Brain microvascular endothelial cell (primary cell): ENCODE measurements at regions not wholly inside any gene's neighbourhood (a gene's known extent, or its start where the extent isn't known, plus 50 kb on each side); places are given as distances from the start of the nearest gene placed in this dataset.

Experiments
- DNase-seq: peaks from one replicate; pipeline ENCODE4 v3.0.0-alpha.2; 2020
- H3K27ac ChIP-seq: fragments of 250-450 bp; sonication (Bioruptor Pico); 2 replicates; pipeline ENCODE4 v1.5.1; 2020; ENCODE audit warnings: mild to moderate bottlenecking, moderate library complexity
- H3K27me3 ChIP-seq: fragments of 250-450 bp; sonication (Bioruptor Pico); replicated peaks from 2 replicates; pipeline ENCODE4 v1.5.1; 2020; ENCODE audit warnings: mild to moderate bottlenecking
- H3K36me3 ChIP-seq: fragments of 250-450 bp; sonication (Bioruptor Pico); replicated peaks from 2 replicates; pipeline ENCODE4 v1.5.1; 2020; ENCODE audit warnings: mild to moderate bottlenecking
- H3K4me3 ChIP-seq: 2 replicates; pipeline ENCODE4 v1.5.1; 2011; ENCODE audit warnings: low read depth, mild to moderate bottlenecking, control low read depth, low read length, moderate library complexity
- in situ Hi-C: cut with HindIII; loops from 2 replicates; pipeline ENCODE4 v1.10.0; 2017; ENCODE audit warnings: low sequenced_read_pairs, low pct_ligation_motif_present
- TF ChIP-seq, protein P1 (sequence below): IDR thresholded peaks from 2 replicates; pipeline ENCODE4 v1.5.1; 2011; ENCODE audit warnings: low read depth, mild to moderate bottlenecking, moderate library complexity, low read length, control low read depth, inconsistent platforms; ENCODE audit errors: missing control alignments

DNA sequence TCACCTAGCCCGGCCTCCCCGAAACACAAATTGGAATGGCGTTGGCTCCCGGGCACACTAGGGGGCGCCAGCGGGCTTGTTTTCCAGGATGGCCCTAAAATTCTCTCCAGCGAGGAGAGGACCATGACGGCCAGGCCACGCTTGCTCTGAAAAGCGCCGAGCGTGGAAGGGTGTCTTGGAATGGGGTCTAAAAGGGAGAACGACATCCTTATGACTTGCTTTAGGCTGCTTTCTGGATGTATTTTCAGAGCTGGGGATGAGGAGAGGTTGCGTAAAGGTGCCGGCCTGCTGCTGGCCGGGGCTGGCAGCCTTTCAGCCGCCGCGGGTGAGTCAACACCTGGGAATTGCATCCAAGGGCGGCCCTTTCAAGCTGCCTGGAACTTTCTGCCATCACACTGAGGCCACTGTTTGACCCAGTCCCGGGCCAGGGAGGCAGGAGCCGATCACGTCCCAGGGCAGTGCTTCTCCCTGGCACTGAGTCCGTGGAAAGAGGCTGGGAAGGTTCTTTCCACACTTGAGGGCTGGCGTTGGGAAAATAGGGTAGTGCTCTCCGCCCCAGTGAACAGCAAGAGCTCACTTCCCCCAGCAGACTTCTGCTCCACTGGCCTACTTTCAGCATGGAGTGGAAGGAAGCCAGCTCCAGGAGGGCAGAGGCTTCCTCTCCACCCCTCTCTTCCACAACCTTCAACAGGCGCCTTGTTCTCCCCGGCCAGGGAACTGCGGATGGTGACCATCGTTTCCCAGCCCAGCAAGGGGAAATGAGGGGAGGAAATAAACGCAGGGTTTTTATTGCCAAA lies 216.2 kb downstream of the TTC8 start:
- DNase-seq = peak; percentile 83
- H3K27me3 ChIP-seq = no peaks in the 10 kb centered on the region
- TF ChIP-seq, protein P1, sequence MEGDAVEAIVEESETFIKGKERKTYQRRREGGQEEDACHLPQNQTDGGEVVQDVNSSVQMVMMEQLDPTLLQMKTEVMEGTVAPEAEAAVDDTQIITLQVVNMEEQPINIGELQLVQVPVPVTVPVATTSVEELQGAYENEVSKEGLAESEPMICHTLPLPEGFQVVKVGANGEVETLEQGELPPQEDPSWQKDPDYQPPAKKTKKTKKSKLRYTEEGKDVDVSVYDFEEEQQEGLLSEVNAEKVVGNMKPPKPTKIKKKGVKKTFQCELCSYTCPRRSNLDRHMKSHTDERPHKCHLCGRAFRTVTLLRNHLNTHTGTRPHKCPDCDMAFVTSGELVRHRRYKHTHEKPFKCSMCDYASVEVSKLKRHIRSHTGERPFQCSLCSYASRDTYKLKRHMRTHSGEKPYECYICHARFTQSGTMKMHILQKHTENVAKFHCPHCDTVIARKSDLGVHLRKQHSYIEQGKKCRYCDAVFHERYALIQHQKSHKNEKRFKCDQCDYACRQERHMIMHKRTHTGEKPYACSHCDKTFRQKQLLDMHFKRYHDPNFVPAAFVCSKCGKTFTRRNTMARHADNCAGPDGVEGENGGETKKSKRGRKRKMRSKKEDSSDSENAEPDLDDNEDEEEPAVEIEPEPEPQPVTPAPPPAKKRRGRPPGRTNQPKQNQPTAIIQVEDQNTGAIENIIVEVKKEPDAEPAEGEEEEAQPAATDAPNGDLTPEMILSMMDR = peak; percentile 98
- peak overlapping the region; percentile 50 for H3K4me3 ChIP-seq
- peak overlapping the region; percentile 65 for H3K27ac ChIP-seq
- in situ Hi-C loops = no loop called here
- no peaks in the 10 kb centered on the region for H3K36me3 ChIP-seq

DNA sequence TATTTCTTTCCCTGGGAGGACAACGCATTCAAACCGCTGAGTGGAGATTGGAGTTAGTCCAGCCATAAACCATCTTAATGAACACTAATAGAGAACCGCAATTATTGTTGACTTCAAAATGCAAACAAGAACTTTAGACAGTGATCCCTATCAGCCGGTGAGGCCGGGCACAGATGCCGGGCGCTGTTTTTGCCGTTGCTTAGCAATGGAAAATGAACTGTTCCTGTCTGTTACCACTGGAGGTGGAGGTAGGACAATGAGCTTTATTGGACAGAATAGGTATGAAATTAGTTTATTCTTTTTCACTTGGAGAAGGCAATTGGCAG lies 216.8 kb downstream of the TTC8 start:
- TF ChIP-seq, protein P1 = no peak
- in situ Hi-C loops = no loop called here
- no peak overlapping the region for H3K4me3 ChIP-seq
- H3K27me3 ChIP-seq = no peaks in the 10 kb centered on the region
- H3K27ac ChIP-seq = peak overlapping the region; percentile 65
- no peak for DNase-seq
- no peaks in the 10 kb centered on the region for H3K36me3 ChIP-seq

DNA sequence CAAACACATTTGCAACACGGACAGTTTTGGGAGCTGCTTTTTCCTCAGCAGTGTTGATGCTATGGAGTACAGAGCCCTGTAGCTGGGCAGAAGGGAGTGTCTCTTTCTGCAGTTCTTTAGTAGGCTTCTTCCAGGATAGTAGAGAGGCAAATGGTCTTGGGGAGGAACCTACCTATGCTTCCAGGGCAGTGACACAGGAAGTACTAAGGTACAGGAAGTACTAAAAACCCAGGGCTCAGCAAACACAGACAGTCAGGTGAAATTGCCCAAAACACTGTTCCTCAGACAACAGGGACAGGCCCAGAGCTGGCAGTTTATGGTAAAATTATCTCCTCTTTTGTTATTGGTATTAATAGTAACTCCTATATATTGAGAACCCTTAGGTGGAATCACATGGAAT lies 217.6 kb downstream of the TTC8 start:
- TF ChIP-seq, protein P1 = no peak
- no peak overlapping the region for H3K27ac ChIP-seq
- DNase-seq = no peak
- H3K4me3 ChIP-seq = no peak overlapping the region
- in situ Hi-C loops = no loop called here
- H3K27me3 ChIP-seq = no peaks in the 10 kb centered on the region
- no peaks in the 10 kb centered on the region for H3K36me3 ChIP-seq

DNA sequence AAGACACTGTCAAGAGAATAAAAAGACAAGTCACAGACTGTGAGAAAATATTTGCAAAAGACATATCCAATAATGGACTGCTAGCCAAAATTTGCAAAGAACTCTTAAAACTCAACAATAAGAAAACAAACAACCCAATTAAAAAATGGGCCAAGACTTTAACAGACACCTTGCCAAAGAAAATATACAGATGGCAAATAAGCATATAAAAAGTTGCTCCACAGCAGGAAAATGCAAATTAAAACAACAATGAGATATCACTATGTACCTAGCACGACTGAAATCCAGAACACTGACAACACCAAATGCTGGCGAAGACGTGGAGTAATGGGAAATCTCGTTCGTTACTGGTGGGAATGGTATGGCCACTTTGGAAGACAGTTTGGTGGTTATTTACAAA lies 228.9 kb downstream of the TTC8 start:
- H3K4me3 ChIP-seq = no peak overlapping the region
- H3K36me3 ChIP-seq = no peaks in the 10 kb centered on the region
- DNase-seq = no peak
- no peaks in the 10 kb centered on the region for H3K27me3 ChIP-seq
- TF ChIP-seq, protein P1 = no peak
- in situ Hi-C loops = no loop called here
- no peak overlapping the region for H3K27ac ChIP-seq

DNA sequence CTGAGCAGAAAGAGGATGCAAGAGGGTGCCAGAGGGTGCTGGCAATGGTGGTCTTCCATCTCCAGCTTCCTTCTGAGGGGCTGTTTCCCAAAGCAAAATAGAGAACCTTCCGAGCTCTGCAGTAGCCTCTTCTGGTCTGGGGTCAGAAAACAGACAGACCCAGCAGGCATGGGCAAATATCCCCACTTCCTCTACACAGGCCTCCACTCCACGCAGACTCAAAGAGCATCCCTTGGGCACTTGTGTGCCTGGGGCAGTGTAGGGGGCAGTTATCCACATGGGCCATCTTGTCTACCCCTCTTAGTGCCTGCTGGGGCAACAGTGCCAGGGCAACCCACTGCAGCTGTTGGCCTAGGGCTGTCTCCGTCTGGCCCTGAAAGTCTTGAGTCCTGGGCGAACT lies 231.9 kb downstream of the TTC8 start:
- H3K27me3 ChIP-seq = no peaks in the 10 kb centered on the region
- no peak for DNase-seq
- H3K4me3 ChIP-seq = no peak overlapping the region
- no peak overlapping the region for H3K27ac ChIP-seq
- in situ Hi-C loops = no loop called here
- no peaks in the 10 kb centered on the region for H3K36me3 ChIP-seq
- TF ChIP-seq, protein P1 = no peak

DNA sequence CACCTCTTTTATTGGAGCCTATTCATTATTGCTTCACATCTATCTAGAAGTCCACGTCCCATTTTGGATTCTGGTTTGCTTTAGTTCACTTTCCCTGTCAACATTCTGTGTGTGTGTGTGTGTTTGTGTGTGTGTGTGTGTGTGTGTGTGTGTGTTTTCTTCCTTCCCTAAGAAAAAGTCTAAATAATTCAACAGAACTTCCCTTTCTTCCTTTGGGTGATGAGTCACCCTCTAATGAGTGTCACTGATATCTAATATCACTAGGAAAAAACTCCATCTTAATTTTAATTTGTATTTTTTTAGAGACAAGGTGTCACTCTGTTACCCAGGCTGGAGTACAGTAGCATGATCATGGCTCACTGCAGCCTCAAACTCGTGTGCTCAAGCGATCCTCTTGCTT lies 234.2 kb downstream of the TTC8 start:
- no peak for DNase-seq
- TF ChIP-seq, protein P1 = no peak
- in situ Hi-C loops = no loop called here
- Histone ChIP-seq H3K36me3 (no peaks in the 10 kb centered on the region), H3K27me3 (no peaks in the 10 kb centered on the region), H3K27ac (no peak overlapping the region), H3K4me3 (no peak overlapping the region)
